ENCODE measurements at regions not wholly inside any gene's neighbourhood (a gene's known extent, or its start where the extent isn't known, plus 50 kb on each side); places are given as distances from the start of the nearest gene placed in this dataset.

DNA sequence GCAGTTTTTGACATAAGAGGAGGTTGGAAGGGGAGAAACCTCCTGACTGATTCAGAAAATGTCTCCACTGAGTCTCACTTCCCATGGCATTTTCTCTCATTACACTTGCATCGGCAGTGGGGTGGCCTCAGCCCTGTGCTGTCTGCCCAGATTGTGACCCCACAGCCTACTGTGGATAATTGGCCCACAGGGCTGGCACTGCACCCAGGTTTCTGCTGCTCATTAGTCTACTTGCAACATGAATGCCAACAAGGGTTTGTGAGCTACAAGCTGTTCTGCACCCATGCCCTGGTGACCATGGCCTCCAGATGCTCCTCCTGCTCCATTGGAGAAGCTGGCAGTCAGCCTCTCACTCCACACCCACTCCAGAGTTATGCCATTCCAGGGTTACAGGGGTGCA lies 296.0 kb downstream of the CTTN start (continued):
- no peak for TF ChIP-seq TCF12 (IDR thresholded peaks at IDR 0.05)
- no peak for TF ChIP-seq FOXJ3 (CRISPR knock-in tag; IDR thresholded peaks at IDR 0.05)
- no peak for TF ChIP-seq SMC3 (IDR thresholded peaks at IDR 0.05; ENCODE audit: low read depth, low read length)
- TF ChIP-seq, protein P1, sequence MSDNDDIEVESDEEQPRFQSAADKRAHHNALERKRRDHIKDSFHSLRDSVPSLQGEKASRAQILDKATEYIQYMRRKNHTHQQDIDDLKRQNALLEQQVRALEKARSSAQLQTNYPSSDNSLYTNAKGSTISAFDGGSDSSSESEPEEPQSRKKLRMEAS (IDR thresholded peaks at IDR 0.05; ENCODE audit: low read depth), result no peak
- TF ChIP-seq FOXM1 (IDR thresholded peaks at IDR 0.05; ENCODE audit: low read depth), result no peak
- no peak for TF ChIP-seq SIN3A (IDR thresholded peaks at IDR 0.05; ENCODE audit: borderline replicate concordance, low read depth, low read length)

DNA sequence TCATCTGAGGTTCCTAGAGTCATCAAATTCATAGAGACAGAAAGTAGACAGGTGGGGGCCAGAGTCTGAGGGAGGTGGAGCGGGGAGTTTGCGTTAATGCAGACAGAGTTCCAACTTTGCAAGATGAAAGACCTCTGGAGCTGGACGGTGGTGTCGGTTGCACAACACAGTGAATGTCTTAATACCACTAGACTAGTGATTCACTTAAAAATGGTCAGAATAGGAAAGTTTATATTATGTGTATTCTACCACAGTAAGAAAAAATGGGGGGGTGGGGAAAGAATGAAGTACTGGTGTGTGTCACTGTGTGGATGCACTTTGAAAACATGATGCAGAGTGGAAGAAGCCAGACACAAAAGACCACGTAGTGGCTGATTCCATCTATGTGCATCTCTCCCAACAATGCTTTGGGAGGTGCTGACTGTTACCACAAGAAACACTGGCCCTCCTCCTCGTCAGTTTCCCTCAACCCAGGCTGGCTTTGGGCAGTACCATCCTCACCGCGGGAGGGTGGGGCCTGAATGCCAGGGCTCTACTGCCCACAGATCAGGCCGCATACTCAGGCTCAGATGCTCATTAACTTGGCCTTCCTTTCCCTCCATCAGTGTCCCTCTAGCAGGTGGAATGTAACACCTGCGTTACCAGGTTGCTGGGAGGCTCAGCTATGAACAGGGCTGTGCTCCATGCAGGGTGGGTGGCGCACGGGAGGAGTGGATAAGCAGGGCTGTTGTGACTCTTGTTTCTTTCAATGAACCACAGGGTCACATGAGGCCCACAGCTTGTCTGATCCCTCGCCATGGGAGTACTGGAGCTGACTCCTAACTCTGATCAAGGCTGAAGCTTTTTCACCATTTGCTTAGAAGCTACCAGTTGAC lies 297.0 kb downstream of the CTTN start:
- DNase-seq, result no peak
- H3F3A ChIP-seq (replicated peaks; ENCODE audit: insufficient read depth), result no peaks in the 10 kb centered on the region
- ChIA-PET POLR2A (no interaction called here), CTCF (no interaction called here)
- no peaks in the 10 kb centered on the region for H3K27me3 ChIP-seq (ENCODE audit: insufficient read depth)
- H3K9ac ChIP-seq, result no peak overlapping the region
- H3K4me1 ChIP-seq (ENCODE audit: control insufficient read depth in 1 of 2, insufficient read depth in 2 of 2, low read depth in 1 of 2, low read length in 1 of 2), result peaks cover 0 to 8% of the 10 kb centered on the region in 2 experiments; a peak in 1 of 4 replicates
- no peaks in the 10 kb centered on the region for H3K36me3 ChIP-seq (replicated peaks in 1 of 2; ENCODE audit: control insufficient read depth in 1 of 2, insufficient read depth in 2 of 2, low read length in 1 of 2)
- no peak overlapping the region for H3K4me2 ChIP-seq
- WGBS (ENCODE audit: low lambda C conversion rate), result 52% methylated on average over 12 of the region's 13 CpGs
- H4K20me1 ChIP-seq (ENCODE audit: insufficient read depth), result no peaks in the 10 kb centered on the region
- no peaks in the 10 kb centered on the region for H3K79me2 ChIP-seq (ENCODE audit: insufficient read depth)
- H3K4me3 ChIP-seq (ENCODE audit: low read depth in 2 of 2, low read length in 1 of 2), result no peak overlapping the region
- H2AFZ ChIP-seq (ENCODE audit: low read depth), result no peak overlapping the region
- H3K9me3 ChIP-seq, result no peaks in the 10 kb centered on the region
- no peak overlapping the region for H3K27ac ChIP-seq (ENCODE audit: low read depth in 2 of 2, low read length in 1 of 2)
- H3K9me2 ChIP-seq, result no peaks in the 10 kb centered on the region
- TF ChIP-seq, protein P2, sequence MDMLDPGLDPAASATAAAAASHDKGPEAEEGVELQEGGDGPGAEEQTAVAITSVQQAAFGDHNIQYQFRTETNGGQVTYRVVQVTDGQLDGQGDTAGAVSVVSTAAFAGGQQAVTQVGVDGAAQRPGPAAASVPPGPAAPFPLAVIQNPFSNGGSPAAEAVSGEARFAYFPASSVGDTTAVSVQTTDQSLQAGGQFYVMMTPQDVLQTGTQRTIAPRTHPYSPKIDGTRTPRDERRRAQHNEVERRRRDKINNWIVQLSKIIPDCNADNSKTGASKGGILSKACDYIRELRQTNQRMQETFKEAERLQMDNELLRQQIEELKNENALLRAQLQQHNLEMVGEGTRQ (IDR thresholded peaks at IDR 0.05; ENCODE audit: borderline replicate concordance, low read depth, low read length), result no peak
- TF ChIP-seq MXI1 (IDR thresholded peaks at IDR 0.05; ENCODE audit: low read depth, low read length) (no peak), TCF12 (IDR thresholded peaks at IDR 0.05) (no peak), CTCF (IDR thresholded peaks at IDR 0.05) (no peak), TEAD4 (IDR thresholded peaks at IDR 0.05; ENCODE audit: borderline replicate concordance, insufficient read depth) (no peak), EZH2phosphoT487 (IDR thresholded peaks at IDR 0.05; ENCODE audit: borderline replicate concordance, low read depth) (no peak), TAF1 (IDR thresholded peaks at IDR 0.05; ENCODE audit: borderline replicate concordance, low read depth, low read length) (no peak), RXRA (IDR thresholded peaks at IDR 0.05; ENCODE audit: borderline replicate concordance, low read depth) (no peak), MEF2A (IDR thresholded peaks at IDR 0.05; ENCODE audit: borderline replicate concordance, low read depth) (no peak), RFX5 (IDR thresholded peaks at IDR 0.05; ENCODE audit: low read length) (no peak), FOXM1 (IDR thresholded peaks at IDR 0.05; ENCODE audit: low read depth) (no peak), RAD21 (IDR thresholded peaks at IDR 0.05; ENCODE audit: low read length) (no peak), ELF1 (IDR thresholded peaks at IDR 0.05) (no peak), RCOR1 (IDR thresholded peaks at IDR 0.05; ENCODE audit: low read length) (no peak), NRF1 (IDR thresholded peaks at IDR 0.05; ENCODE audit: low read depth, low read length) (no peak), NFIC (IDR thresholded peaks at IDR 0.05; ENCODE audit: borderline replicate concordance) (no peak), FOSL2 (IDR thresholded peaks at IDR 0.05; ENCODE audit: borderline replicate concordance, low read depth) (no peak)
- TF ChIP-seq, protein P3, sequence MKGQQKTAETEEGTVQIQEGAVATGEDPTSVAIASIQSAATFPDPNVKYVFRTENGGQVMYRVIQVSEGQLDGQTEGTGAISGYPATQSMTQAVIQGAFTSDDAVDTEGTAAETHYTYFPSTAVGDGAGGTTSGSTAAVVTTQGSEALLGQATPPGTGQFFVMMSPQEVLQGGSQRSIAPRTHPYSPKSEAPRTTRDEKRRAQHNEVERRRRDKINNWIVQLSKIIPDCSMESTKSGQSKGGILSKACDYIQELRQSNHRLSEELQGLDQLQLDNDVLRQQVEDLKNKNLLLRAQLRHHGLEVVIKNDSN (IDR thresholded peaks at IDR 0.05; ENCODE audit: borderline replicate concordance, low read depth), result no peak
- TF ChIP-seq, protein P4, sequence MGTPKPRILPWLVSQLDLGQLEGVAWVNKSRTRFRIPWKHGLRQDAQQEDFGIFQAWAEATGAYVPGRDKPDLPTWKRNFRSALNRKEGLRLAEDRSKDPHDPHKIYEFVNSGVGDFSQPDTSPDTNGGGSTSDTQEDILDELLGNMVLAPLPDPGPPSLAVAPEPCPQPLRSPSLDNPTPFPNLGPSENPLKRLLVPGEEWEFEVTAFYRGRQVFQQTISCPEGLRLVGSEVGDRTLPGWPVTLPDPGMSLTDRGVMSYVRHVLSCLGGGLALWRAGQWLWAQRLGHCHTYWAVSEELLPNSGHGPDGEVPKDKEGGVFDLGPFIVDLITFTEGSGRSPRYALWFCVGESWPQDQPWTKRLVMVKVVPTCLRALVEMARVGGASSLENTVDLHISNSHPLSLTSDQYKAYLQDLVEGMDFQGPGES (IDR thresholded peaks at IDR 0.05; ENCODE audit: low read depth, low read length), result no peak

Data from SK-N-SH (cell line).